Trophoblast cell (in vitro differentiated cells and primary cell): ENCODE measurements at regions not wholly inside any gene's neighbourhood (a gene's known extent, or its start where the extent isn't known, plus 50 kb on each side); places are given as distances from the start of the nearest gene placed in this dataset.

ENCODE experiments used
- DNase-seq, 2 donors: peaks; one replicate each; pipeline ENCODE4 v3.0.0-alpha.2; 2016
- H2AFZ ChIP-seq: 2 replicates; pipeline ENCODE4 v1.6.1; 2013; ENCODE audit warnings: low read length, moderate library complexity, mild to moderate bottlenecking; ENCODE audit not compliant: insufficient read depth, poor library complexity
- H2AK5ac ChIP-seq: 2 replicates; pipeline ENCODE4 v1.6.1; 2013; ENCODE audit warnings: mild to moderate bottlenecking, low read length
- H2BK120ac ChIP-seq: 2 replicates; pipeline ENCODE4 v1.6.1; 2013; ENCODE audit warnings: low read length, mild to moderate bottlenecking, moderate library complexity; ENCODE audit not compliant: insufficient read depth, poor library complexity
- H2BK12ac ChIP-seq: 2 replicates; pipeline ENCODE4 v1.6.1; 2013; ENCODE audit warnings: mild to moderate bottlenecking, low read length, moderate library complexity
- H2BK5ac ChIP-seq: 2 replicates; pipeline ENCODE4 v1.6.1; 2013; ENCODE audit warnings: low read length, low read depth, moderate library complexity, mild to moderate bottlenecking; ENCODE audit not compliant: poor library complexity
- H3K14ac ChIP-seq: 2 replicates; pipeline ENCODE4 v1.6.1; 2013; ENCODE audit warnings: mild to moderate bottlenecking, low read length
- H3K18ac ChIP-seq: 2 replicates; pipeline ENCODE4 v1.6.1; 2013; ENCODE audit warnings: mild to moderate bottlenecking, low read length
- H3K23ac ChIP-seq: 2 replicates; pipeline ENCODE4 v1.6.1; 2013; ENCODE audit warnings: low read length
- H3K27ac ChIP-seq: 2 replicates; pipeline ENCODE4 v1.5.1; 2013; ENCODE audit warnings: low read depth, mild to moderate bottlenecking, inconsistent platforms, low read length, moderate library complexity
- H3K27me3 ChIP-seq: 2 replicates; pipeline ENCODE4 v1.6.1; 2013; ENCODE audit warnings: inconsistent platforms, mild to moderate bottlenecking, low read length, moderate library complexity; ENCODE audit not compliant: insufficient read depth
- H3K36me3 ChIP-seq, 2 experiments: 1 replicate in 1 of 2; 2 replicates in 1 of 2; pipeline ENCODE4 v1.6.1; 2013; ENCODE audit warnings: low read length in 2 of 2, mild to moderate bottlenecking in 2 of 2, moderate library complexity in 1 of 2; ENCODE audit not compliant: insufficient read depth in 2 of 2, control insufficient read depth in 1 of 2
- H3K4ac ChIP-seq: 2 replicates; pipeline ENCODE4 v1.6.1; 2013; ENCODE audit warnings: low read depth, mild to moderate bottlenecking, low read length, moderate library complexity
- H3K4me1 ChIP-seq, 2 experiments: 1 replicate in 1 of 2; 2 replicates in 1 of 2; pipeline ENCODE4 v1.6.1; 2013; ENCODE audit warnings: low read length in 2 of 2, mild to moderate bottlenecking in 2 of 2, moderate library complexity in 1 of 2; ENCODE audit not compliant: insufficient read depth in 2 of 2, control insufficient read depth in 1 of 2
- H3K4me2 ChIP-seq: 2 replicates; pipeline ENCODE4 v1.6.1; 2013; ENCODE audit warnings: inconsistent platforms, mild to moderate bottlenecking, low read length, moderate library complexity
- H3K4me3 ChIP-seq: 2 replicates; pipeline ENCODE4 v1.5.1; 2013; ENCODE audit warnings: mild to moderate bottlenecking, low read depth, low read length, inconsistent platforms
- H3K79me1 ChIP-seq: one replicate; pipeline ENCODE4 v1.6.1; 2013; ENCODE audit warnings: low read length
- H3K79me2 ChIP-seq: 2 replicates; pipeline ENCODE4 v1.6.1; 2013; ENCODE audit warnings: low read length, mild to moderate bottlenecking; ENCODE audit not compliant: control insufficient read depth, insufficient read depth, poor library complexity
- H3K9ac ChIP-seq: 2 replicates; pipeline ENCODE4 v1.6.1; 2013; ENCODE audit warnings: mild to moderate bottlenecking, low read length
- H3K9me3 ChIP-seq: 2 replicates; pipeline ENCODE4 v1.6.1; 2013; ENCODE audit warnings: low read depth, mild to moderate bottlenecking, control low read depth, inconsistent platforms, low read length; ENCODE audit not compliant: insufficient read depth
- H4K12ac ChIP-seq: 2 replicates; pipeline ENCODE4 v1.6.1; 2013; ENCODE audit warnings: low read depth, mild to moderate bottlenecking, low read length, moderate library complexity
- H4K8ac ChIP-seq: 2 replicates; pipeline ENCODE4 v1.6.1; 2013; ENCODE audit warnings: low read depth, mild to moderate bottlenecking, low read length, moderate library complexity
- H4K91ac ChIP-seq: one replicate; pipeline ENCODE4 v1.6.1; 2013; ENCODE audit warnings: low read depth, mild to moderate bottlenecking, low read length, moderate library complexity
- WGBS: extraction: QIAGEN DNeasy Blood & Tissue Kit; methylation state at CpG from one replicate; pipeline ENCODE4 v1.1.7; 2013; ENCODE audit warnings: missing lambda C conversion rate; ENCODE audit not compliant: insufficient read length, insufficient coverage; ENCODE audit errors: extremely low coverage; 5-methylcytosine and 5-hydroxymethylcytosine counted together

DNA sequence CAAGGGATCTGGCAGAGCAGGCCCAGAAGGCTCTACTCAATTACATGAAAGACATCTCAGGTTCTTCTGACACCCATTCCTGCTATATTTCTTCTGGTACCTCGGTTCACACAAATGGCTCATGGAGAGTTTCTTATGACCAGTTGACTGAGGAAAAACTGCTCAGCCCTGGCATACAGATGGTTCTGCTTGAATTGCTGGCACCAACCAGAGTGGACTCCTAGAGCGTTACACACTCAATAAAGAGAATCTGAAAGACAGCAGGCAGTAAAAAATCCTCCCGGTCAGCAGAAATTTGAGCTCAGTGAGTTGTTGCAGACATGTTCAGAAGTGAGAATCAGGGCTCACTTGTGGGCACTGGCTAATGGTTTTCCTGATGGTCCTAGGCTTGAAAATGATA, 434.4 kb downstream of the TCERG1L start:
- Histone ChIP-seq H3K27me3 (no peaks in the 10 kb centered on the region), H3K4ac (no peak overlapping the region), H3K9ac (no peak overlapping the region), H3K27ac (no peak overlapping the region), H3K23ac (no peak overlapping the region), H3K4me2 (no peak overlapping the region), H4K91ac (no peak overlapping the region), H3K9me3 (no peaks in the 10 kb centered on the region), H2BK5ac (no peak overlapping the region), H3K4me3 (no peak overlapping the region), H4K12ac (no peak overlapping the region), H3K14ac (no peak overlapping the region), H2BK12ac (no peak overlapping the region), H3K18ac (no peak overlapping the region), H4K8ac (no peak overlapping the region), H3K4me1 (no peaks in the 10 kb centered on the region), H2BK120ac (no peak overlapping the region), H3K79me1 (no peaks in the 10 kb centered on the region), H3K36me3 (no peaks in the 10 kb centered on the region), H3K79me2 (no peaks in the 10 kb centered on the region), H2AFZ (no peak overlapping the region), H2AK5ac (no peak overlapping the region)
- WGBS: no CpG with 5 or more reads among the region's 3 CpGs
- DNase-seq: no peak

GRCh38 chr10:130878131-130878530, 433.4 kb downstream of the TCERG1L start:
- no peak overlapping the region for H3K14ac ChIP-seq
- no peaks in the 10 kb centered on the region for H3K79me2 ChIP-seq
- H3K4me1 ChIP-seq: no peaks in the 10 kb centered on the region
- DNase-seq: no peak
- no peak overlapping the region for H3K4ac ChIP-seq
- H3K18ac ChIP-seq: no peak overlapping the region
- no peak overlapping the region for H4K12ac ChIP-seq
- H3K4me3 ChIP-seq: no peak overlapping the region
- H3K36me3 ChIP-seq: no peaks in the 10 kb centered on the region
- no peak overlapping the region for H3K9ac ChIP-seq
- no CpG with 5 or more reads among the region's 1 CpG for WGBS
- H3K27ac ChIP-seq: no peak overlapping the region
- H3K9me3 ChIP-seq: no peaks in the 10 kb centered on the region
- H4K8ac ChIP-seq: no peak overlapping the region
- H2AK5ac ChIP-seq: no peak overlapping the region
- no peaks in the 10 kb centered on the region for H3K79me1 ChIP-seq
- H3K23ac ChIP-seq: no peak overlapping the region
- no peak overlapping the region for H3K4me2 ChIP-seq
- no peak overlapping the region for H2AFZ ChIP-seq
- no peaks in the 10 kb centered on the region for H3K27me3 ChIP-seq
- no peak overlapping the region for H2BK12ac ChIP-seq
- no peak overlapping the region for H4K91ac ChIP-seq
- no peak overlapping the region for H2BK5ac ChIP-seq
- H2BK120ac ChIP-seq: no peak overlapping the region

GRCh38 chr10:130882906-130883305, 428.6 kb downstream of the TCERG1L start:
- no peaks in the 10 kb centered on the region for H3K79me2 ChIP-seq
- no peak overlapping the region for H2BK120ac ChIP-seq
- no peaks in the 10 kb centered on the region for H3K36me3 ChIP-seq
- no peak overlapping the region for H3K14ac ChIP-seq
- H3K27ac ChIP-seq: no peak overlapping the region
- no peak overlapping the region for H2AK5ac ChIP-seq
- H3K9ac ChIP-seq: no peak overlapping the region
- H2BK5ac ChIP-seq: no peak overlapping the region
- no peak overlapping the region for H3K23ac ChIP-seq
- WGBS: no CpG with 5 or more reads among the region's 3 CpGs
- no peak overlapping the region for H2AFZ ChIP-seq
- H3K4me1 ChIP-seq: peaks cover 0 to 3% of the 10 kb centered on the region in 2 experiments
- H3K4me2 ChIP-seq: no peak overlapping the region
- no peak overlapping the region for H4K91ac ChIP-seq
- no peak for DNase-seq
- no peak overlapping the region for H3K4me3 ChIP-seq
- H3K79me1 ChIP-seq: peaks cover 2% of the 10 kb centered on the region
- H3K4ac ChIP-seq: no peak overlapping the region
- no peak overlapping the region for H4K12ac ChIP-seq
- H3K18ac ChIP-seq: no peak overlapping the region
- no peak overlapping the region for H4K8ac ChIP-seq
- no peaks in the 10 kb centered on the region for H3K9me3 ChIP-seq
- no peaks in the 10 kb centered on the region for H3K27me3 ChIP-seq
- H2BK12ac ChIP-seq: no peak overlapping the region

DNA sequence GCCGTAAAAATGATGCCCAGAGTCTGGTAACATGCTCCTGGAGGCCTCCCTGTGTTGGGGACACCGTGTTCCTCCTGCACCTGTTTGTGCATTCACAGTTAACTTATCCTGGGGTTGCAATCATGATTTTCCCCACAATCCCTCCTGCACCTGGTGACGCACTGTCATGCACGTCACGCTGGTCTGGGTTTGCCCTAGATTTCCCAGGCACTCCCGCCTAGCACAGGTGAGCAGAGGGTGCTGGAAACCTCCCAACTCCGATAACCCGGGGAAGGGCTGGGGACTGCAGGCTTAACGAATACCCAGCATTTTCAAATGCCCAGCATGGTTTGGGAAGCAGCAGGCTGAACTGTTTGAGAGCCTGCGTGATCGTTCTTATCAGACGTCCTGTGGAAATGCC, 427.1 kb downstream of the TCERG1L start:
- Histone ChIP-seq H3K9me3 (no peaks in the 10 kb centered on the region), H3K18ac (no peak overlapping the region), H2BK5ac (no peak overlapping the region), H3K79me2 (no peaks in the 10 kb centered on the region), H4K12ac (no peak overlapping the region), H3K27me3 (no peaks in the 10 kb centered on the region), H3K14ac (no peak overlapping the region), H3K9ac (no peak overlapping the region), H3K27ac (no peak overlapping the region), H4K8ac (no peak overlapping the region), H3K36me3 (no peaks in the 10 kb centered on the region), H2BK120ac (no peak overlapping the region), H4K91ac (no peak overlapping the region), H2BK12ac (no peak overlapping the region), H3K4me3 (no peak overlapping the region), H3K4me2 (no peak overlapping the region), H2AK5ac (no peak overlapping the region), H3K4ac (no peak overlapping the region), H3K23ac (no peak overlapping the region), H3K4me1 (peaks cover 0 to 3% of the 10 kb centered on the region in 2 experiments), H3K79me1 (peaks cover 2% of the 10 kb centered on the region), H2AFZ (no peak overlapping the region)
- no CpG with 5 or more reads among the region's 12 CpGs for WGBS
- DNase-seq: no peak
